ENCODE measurements at regions not wholly inside any gene's neighbourhood (a gene's known extent, or its start where the extent isn't known, plus 50 kb on each side); places are given as distances from the start of the nearest gene placed in this dataset.

DNA sequence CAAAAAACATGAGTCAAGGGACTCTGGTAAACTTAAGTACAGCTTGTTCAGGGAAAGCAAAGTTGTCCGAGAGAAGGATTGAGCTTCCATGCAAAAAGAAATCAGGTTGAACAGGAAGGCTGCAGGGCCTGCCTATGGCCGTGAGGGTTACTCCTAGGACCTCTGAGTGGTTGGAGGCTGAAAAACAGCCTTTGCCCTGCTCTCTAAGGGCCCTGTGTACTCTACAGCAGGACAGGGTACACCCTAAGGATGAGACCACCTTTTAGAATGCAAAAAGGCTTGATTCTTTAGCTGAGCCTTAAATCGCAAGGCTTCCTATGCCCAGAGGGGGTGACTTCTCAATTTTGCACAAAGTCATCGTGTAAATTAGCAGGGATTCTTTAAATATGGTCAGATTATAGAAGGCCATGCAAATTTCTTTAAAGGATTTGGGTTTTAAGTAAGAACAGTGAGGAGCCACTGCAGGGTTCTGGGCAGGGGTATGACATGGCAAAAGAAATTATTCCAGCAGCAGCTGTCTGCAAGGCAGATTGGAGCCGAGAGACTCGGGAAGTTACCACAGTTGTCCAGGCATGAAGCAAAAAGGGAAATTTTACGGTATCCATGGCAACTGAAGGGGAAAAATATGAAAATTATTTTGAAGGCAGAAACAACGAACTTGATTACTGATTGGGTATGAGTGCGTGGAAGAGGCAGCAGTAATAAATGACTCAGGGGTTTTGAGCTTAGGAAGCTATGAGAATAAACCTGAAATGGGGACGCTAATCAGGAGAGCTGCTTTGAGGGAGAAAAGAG lies 91.8 kb downstream of the FAM76B start:
- 66% methylated on average over 10 of the region's 10 CpGs for WGBS (ENCODE audit: insufficient coverage, low coverage, low lambda C conversion rate, missing lambda C conversion rate)
- no peaks in the 10 kb centered on the region for H3K9me3 ChIP-seq

DNA sequence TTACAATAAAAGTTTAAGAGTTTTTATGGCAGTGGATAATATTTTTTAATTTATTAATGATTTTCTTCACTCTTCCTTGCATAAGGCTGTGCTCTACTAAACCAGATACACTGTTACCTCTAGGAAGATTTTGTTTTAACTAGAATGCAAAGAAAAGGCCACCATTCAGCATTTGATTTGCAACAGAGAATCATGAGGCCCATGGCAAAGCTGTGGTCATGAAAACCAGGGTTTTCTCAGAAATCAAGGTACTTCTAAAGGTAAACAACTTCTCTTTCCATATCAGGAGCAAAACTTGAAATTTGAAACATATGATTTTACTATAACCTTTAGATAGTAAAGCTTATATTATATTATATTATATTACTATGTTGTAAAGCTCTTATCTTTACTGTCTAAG lies 94.4 kb downstream of the FAM76B start:
- Histone ChIP-seq H3K27ac (no peak overlapping the region), H3K27me3 (no peaks in the 10 kb centered on the region), H3K4me3 (no peak overlapping the region), H3K9me3 (no peaks in the 10 kb centered on the region), H3K36me3 (no peaks in the 10 kb centered on the region), H3K4me1 (peaks cover 0 to 3% (median 0%) of the 10 kb centered on the region in 4 donors)
- no peak for DNase-seq
- intact Hi-C loops (cut with DNase I), result no loop called here
- no peak for ATAC-seq
- TF ChIP-seq, protein P1, sequence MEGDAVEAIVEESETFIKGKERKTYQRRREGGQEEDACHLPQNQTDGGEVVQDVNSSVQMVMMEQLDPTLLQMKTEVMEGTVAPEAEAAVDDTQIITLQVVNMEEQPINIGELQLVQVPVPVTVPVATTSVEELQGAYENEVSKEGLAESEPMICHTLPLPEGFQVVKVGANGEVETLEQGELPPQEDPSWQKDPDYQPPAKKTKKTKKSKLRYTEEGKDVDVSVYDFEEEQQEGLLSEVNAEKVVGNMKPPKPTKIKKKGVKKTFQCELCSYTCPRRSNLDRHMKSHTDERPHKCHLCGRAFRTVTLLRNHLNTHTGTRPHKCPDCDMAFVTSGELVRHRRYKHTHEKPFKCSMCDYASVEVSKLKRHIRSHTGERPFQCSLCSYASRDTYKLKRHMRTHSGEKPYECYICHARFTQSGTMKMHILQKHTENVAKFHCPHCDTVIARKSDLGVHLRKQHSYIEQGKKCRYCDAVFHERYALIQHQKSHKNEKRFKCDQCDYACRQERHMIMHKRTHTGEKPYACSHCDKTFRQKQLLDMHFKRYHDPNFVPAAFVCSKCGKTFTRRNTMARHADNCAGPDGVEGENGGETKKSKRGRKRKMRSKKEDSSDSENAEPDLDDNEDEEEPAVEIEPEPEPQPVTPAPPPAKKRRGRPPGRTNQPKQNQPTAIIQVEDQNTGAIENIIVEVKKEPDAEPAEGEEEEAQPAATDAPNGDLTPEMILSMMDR (IDR thresholded peaks at IDR 0.05), result no peak
- TF ChIP-seq POLR2A (IDR thresholded peaks at IDR 0.05), result no peak

More for the DNA sequence above, 91.8 kb downstream of the FAM76B start:
- no peak overlapping the region for H3K27ac ChIP-seq
- H3K4me1 ChIP-seq, result no peaks in the 10 kb centered on the region
- no peak overlapping the region for H3K4me3 ChIP-seq
- DNase-seq (no peak), ATAC-seq (no peak)
- intact Hi-C loops (cut with DNase I), result no loop called here
- no peaks in the 10 kb centered on the region for H3K27me3 ChIP-seq
- no peaks in the 10 kb centered on the region for H3K36me3 ChIP-seq
- TF ChIP-seq, protein P1 (IDR thresholded peaks at IDR 0.05), result no peak
- TF ChIP-seq POLR2A (IDR thresholded peaks at IDR 0.05), result no peak

DNA sequence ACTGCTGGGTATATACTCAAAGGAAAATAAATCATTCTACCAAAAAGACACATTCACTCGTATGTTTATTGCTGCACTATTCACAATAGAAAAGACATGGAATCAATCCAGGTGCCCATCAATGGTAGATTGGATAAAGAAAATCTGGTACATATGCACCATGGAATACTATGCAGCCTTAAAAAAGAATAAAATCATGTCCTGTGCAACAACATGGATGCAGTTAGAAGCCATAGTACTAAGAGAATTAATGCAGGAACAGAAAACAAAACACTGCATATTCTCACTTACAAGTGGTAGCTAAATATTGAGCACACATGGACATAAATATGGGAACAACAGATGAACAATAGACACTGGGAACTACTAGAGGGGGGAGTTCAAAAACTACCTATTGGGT lies 96.3 kb downstream of the FAM76B start:
- intact Hi-C loops (cut with DNase I), result no loop called here
- Histone ChIP-seq H3K4me3 (no peak overlapping the region), H3K4me1 (peaks cover 0 to 6% (median 0%) of the 10 kb centered on the region in 4 donors), H3K27ac (no peak overlapping the region), H3K36me3 (no peaks in the 10 kb centered on the region), H3K27me3 (no peaks in the 10 kb centered on the region), H3K9me3 (no peaks in the 10 kb centered on the region)
- 0% methylated on average over 1 of the region's 1 CpG for WGBS (ENCODE audit: insufficient coverage, low coverage, low lambda C conversion rate, missing lambda C conversion rate)
- TF ChIP-seq, protein P1 (IDR thresholded peaks at IDR 0.05), result no peak
- no peak for DNase-seq
- no peak for ATAC-seq

DNA sequence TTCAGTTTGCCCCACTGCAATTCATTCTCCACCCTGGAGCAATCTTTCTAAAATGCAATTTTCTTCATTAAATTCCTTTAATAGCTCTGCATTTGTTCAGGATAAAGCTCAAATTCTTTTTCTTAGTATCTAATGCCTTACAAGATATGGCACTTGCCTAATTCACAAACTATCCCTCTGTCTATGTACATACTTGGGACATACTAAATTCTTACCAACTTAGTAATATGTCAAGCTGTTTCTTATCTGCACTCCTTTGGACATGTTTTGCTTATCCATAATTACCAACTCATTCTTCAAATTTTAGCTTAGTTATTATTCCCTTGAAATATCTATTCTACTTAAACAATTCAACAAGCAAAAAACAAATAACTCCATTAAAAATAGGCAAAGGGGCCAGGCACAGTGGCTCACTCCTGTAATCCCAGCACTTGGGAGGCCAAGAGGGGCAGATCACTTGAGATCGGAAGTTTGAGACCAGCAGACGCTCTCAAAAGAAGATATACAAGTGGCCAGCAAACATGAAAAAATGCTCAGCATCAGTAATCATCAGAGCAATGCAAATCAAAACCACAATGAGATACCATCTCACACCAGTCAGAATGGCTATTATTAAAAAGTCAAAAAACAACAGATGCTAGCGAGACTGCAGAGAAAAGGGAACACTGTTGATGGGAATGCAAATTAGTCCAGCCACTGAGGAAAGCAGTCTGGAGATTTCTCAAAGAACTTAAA lies 96.9 kb downstream of the FAM76B start:
- Histone ChIP-seq H3K27me3 (no peaks in the 10 kb centered on the region), H3K4me3 (no peak overlapping the region), H3K9me3 (no peaks in the 10 kb centered on the region), H3K27ac (no peak overlapping the region), H3K36me3 (no peaks in the 10 kb centered on the region), H3K4me1 (peaks cover 0 to 6% (median 0%) of the 10 kb centered on the region in 4 donors)
- intact Hi-C loops (cut with DNase I), result no loop called here
- ATAC-seq (no peak), DNase-seq (no peak)
- TF ChIP-seq POLR2A (IDR thresholded peaks at IDR 0.05), result no peak
- TF ChIP-seq, protein P1 (IDR thresholded peaks at IDR 0.05), result no peak
- 86% methylated on average over 3 of the region's 3 CpGs for WGBS (ENCODE audit: insufficient coverage, low coverage, low lambda C conversion rate, missing lambda C conversion rate)

All from right lobe of liver (tissue), 6 donors.